Adrenal gland (tissue), 5 donors: ENCODE measurements at regions not wholly inside any gene's neighbourhood (a gene's known extent, or its start where the extent isn't known, plus 50 kb on each side); places are given as distances from the start of the nearest gene placed in this dataset.

Experiments
- CTCF ChIP-seq, 6 experiments: fragments of 450-650 bp in 4 of 6; fragments of 200-600 bp in 2 of 6; sonication (generic) in 1 of 6; IDR thresholded peaks; 1 replicate in 5 of 6; 2 replicates in 1 of 6; pipeline versions ENCODE4 v1.5.1 to v1.8.0; 2016 to 2021; ENCODE audit warnings: antibody characterized with exemption in 6 of 6, mild to moderate bottlenecking in 2 of 6, moderate library complexity in 1 of 6
- POLR2A ChIP-seq, 2 donors: fragments of 450-650 bp; IDR thresholded peaks; one replicate each; pipeline ENCODE4 v1.6.1; 2017; ENCODE audit warnings: antibody characterized with exemption in 2 of 2, mild to moderate bottlenecking in 2 of 2, moderate library complexity in 1 of 2
- donor health status: DM: no; HTN: no; CAD: no.

GRCh38 chr15:22253676-22254408 lies 173.5 kb downstream of the OR4M2 start:
- TF ChIP-seq POLR2A (IDR thresholded peaks at IDR 0.05) (no peak), CTCF (IDR thresholded peaks at IDR 0.05) (no peak)
